NK-92 (cell line): ENCODE measurements at regions not wholly inside any gene's neighbourhood (a gene's known extent, or its start where the extent isn't known, plus 50 kb on each side); places are given as distances from the start of the nearest gene placed in this dataset.
"Not testable (repeated sequence)": the region's sequence is repeated elsewhere in the genome, so short reads cannot be mapped to it uniquely, and the experiment has no call there.

ENCODE experiments used
- DNase-seq: peaks from one replicate; lab custom pipeline; 2025; ENCODE audit not compliant: unreplicated experiment; lab: John Stamatoyannopoulos, UW

DNA sequence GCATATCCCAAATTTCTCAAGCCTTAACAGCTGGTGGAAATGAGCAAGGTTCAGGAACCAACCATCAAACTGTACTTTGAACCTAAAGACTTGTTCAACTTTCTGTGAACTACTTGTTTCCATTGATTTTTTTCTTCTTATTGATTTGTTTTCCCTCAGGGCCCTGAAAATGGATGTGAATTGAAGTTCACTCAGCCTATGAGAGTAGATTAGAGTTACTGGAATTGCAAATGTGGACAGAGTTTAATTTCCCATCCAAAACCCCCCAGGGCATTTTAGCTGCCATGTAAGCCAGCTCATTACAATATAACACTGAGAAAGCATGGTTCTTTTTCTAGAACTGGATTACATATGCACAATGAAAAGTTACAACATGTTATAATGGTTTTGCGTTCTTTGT is 1105.7 kb downstream of the REEP3 start:
- no peak for DNase-seq

- no peak for DNase-seq
Measured at GRCh38 chr10:64630534-64630933, 1109.3 kb downstream of the REEP3 start.

DNA sequence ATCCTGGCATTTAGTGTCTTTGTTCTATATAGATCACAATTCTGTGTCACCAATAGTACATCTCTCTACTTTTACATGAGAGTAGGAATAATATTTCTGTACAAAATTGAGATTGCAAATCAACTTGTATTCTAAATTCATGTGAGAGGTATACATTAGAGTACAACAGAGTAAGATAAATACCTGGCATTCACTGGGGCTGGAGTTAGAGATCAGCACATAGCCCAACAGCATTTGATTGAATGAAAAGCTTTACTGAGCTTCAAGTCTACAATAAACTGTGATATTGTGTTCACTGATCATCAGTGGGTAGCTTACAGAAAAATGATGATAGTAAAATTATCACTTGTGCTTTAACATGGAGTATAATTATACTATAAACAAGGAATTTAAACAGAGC is 1114.7 kb downstream of the REEP3 start:
- DNase-seq, result no peak

GRCh38 chr10:64636461-64636860 is 1115.3 kb downstream of the REEP3 start:
- DNase-seq, result no peak

GRCh38 chr10:64637939-64638338 is 1116.7 kb downstream of the REEP3 start:
- DNase-seq, result no peak

DNA sequence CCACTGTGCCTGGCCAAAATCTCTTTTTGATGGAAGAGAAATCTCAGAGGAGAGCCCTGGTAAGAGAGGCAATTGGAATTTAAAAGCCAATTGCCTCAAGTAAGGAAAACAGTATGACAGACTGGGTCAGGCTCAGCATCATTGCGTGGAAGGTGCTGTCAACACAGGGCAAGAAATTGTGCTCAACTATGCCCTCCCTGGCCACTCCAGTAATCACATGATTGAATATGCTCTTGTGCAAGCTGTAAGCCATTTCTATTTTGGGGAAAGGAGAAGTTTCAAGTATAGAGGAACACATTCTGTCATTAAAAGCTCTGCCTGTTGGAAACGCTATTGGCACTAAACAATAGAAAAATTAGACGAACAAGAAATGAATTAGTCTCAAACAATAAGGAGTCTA is 1127.7 kb downstream of the REEP3 start:
- DNase-seq, result no peak

GRCh38 chr10:64658528-64658927 is 1137.3 kb downstream of the REEP3 start:
- no peak for DNase-seq

GRCh38 chr10:64659311-64659710 is 1138.1 kb downstream of the REEP3 start:
- DNase-seq, result no peak

GRCh38 chr10:64682043-64682442 is 1160.8 kb downstream of the REEP3 start:
- no peak for DNase-seq

DNA sequence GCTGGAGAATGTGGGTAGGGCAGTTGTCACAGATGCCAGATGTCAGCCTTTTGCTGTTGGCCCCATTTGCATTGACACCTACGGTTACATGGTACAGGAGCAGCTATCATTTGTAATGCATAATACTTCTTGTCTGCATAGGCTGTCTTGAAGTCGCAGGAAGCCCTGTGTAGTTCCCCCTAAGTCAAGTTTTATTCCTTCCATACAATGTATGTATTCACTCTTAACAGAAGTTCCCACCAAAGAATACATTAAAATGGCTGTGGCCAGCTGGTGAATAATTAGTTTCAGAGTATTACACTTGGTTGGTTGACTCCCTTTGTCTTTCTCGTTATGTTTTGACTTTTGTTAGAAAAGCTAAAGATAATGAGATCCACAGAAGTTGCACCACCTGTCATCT is 1169.0 kb downstream of the REEP3 start:
- no peak for DNase-seq

DNA sequence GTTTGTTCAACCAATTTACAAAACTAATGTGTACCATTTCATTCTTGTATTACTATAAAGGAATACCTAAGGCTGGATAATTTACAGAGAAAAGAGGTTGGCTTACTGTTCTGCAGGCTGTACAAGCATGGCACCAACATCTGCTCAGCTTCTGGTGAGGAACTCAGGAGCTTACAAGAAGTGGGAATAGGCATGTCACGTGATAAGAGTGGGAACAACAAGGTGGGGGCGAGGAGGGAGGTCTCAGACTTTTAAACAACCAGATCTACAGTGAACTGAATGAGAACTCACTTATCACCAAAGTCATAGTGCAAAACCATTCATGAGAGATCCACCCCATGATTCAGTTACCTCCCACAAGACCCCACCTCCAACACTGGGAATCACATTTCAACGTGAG is 1178.0 kb downstream of the REEP3 start:
- no peak for DNase-seq

DNA sequence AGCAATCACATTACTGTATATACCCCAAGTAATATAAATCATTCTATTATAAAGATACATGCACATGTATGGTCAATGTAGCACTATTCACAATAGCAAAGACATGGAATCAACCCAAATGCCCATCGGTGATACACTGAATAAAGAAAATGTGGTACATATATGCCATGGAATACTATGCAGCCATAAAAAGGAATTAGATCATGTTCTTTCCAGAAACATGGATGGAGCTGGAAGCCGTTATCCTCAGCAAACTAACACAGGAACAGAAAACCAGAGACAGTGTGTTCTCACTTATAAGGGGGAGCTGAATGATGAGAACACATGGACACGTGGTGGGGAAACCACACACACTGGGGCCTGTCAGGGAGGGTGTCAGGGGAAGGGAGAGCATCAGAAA is 1180.9 kb downstream of the REEP3 start:
- not testable (repeated sequence) for DNase-seq

- no peak for DNase-seq
Measured at GRCh38 chr10:64708884-64709681, 1187.9 kb downstream of the REEP3 start.

GRCh38 chr10:64726466-64726865 is 1205.3 kb downstream of the REEP3 start:
- DNase-seq, result no peak

GRCh38 chr10:64731016-64731415 is 1209.8 kb downstream of the REEP3 start:
- DNase-seq, result no peak

GRCh38 chr10:64732372-64732957 is 1211.3 kb downstream of the REEP3 start:
- DNase-seq, result no peak

- DNase-seq, result no peak
Measured at GRCh38 chr10:64733980-64734379, 1212.8 kb downstream of the REEP3 start.

- DNase-seq, result no peak
Measured at GRCh38 chr10:64738462-64738861, 1217.3 kb downstream of the REEP3 start.

DNA sequence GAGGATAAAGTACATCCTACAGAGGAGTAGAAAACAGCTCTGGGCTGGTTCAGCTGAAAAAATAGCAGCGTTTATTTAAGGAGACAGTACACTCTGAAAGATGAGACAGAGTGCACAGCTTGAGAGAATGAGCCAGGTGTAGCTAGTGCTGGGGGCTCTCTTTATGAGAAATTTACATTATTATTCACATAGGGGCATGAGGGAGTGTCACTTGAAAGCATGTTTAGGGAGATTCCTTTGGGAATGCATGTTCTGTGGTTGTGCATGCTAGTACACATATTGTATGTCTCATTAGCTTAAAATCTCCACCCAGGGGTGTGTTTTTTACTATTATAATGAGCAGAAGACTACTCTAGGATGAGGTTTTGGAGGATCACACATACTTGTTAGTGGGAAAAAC is 1224.4 kb downstream of the REEP3 start:
- no peak for DNase-seq

DNA sequence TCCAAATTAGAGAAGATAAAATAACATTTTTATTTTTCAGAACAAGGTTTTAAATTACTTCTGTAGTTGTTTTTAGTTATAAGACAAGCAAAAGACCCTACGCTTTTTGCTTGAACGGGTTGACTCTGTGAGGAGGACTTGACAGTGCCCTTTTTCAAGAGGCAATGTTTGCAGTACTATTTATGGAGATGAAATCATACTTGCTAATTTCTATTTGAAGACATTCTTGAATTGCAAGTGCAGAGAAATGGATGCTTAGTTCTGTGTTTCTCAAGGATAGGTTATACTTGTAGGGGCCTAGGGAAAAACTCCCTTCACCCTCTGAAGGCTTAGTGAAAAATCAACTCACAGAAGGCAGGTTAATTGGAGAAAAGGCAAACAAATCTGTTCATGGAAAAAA is 1229.5 kb downstream of the REEP3 start:
- no peak for DNase-seq

GRCh38 chr10:64753516-64753915 is 1232.3 kb downstream of the REEP3 start:
- DNase-seq, result no peak

- no peak for DNase-seq
Measured at GRCh38 chr10:64760371-64760770, 1239.2 kb downstream of the REEP3 start.

DNA sequence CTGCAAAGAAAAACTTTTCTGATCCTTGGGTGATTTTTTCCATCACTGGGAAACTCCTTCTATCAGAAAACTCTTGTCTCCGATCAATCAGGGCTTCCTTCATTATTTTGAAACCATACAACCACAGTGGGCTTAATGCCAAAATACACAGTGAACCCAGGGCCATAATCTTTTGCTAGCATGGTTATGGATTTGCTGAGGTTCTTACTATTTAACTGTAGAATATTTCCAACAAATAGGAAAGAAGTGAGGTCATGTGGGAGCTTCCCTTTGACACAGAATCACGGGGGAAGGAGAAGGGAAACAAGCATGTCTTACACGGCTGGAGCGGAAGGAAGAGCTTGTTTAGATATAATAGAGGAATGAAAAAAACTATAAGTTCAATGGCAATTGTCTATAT is 1241.7 kb downstream of the REEP3 start:
- DNase-seq, result no peak
